Smooth muscle cell (in vitro differentiated cells): ENCODE measurements at regions not wholly inside any gene's neighbourhood (a gene's known extent, or its start where the extent isn't known, plus 50 kb on each side); places are given as distances from the start of the nearest gene placed in this dataset.

Source experiments
- DNase-seq: peaks from one replicate; lab custom pipeline; 2025; ENCODE audit not compliant: unreplicated experiment; lab: John Stamatoyannopoulos, UW
- H2AFZ ChIP-seq: fragments of 200-600 bp; sonication (generic); 2 replicates; pipeline ENCODE4 v1.6.0; 2016; ENCODE audit warnings: antibody characterized with exemption, low read depth, mild to moderate bottlenecking
- H3F3A ChIP-seq: fragments of 200-600 bp; sonication (generic); 2 replicates; pipeline ENCODE4 v1.6.0; 2017; ENCODE audit warnings: antibody characterized with exemption, low read depth
- H3K27ac ChIP-seq: fragments of 200-600 bp; sonication (generic); 2 replicates; pipeline ENCODE4 v1.5.1; 2016; ENCODE audit warnings: low read depth, mild to moderate bottlenecking
- H3K27me3 ChIP-seq: fragments of 200-600 bp; sonication (generic); 2 replicates; pipeline ENCODE4 v1.6.1; 2016; ENCODE audit warnings: low read depth, mild to moderate bottlenecking
- H3K36me3 ChIP-seq: fragments of 200-600 bp; sonication (generic); 2 replicates; pipeline ENCODE4 v1.5.1; 2016; ENCODE audit warnings: low read depth
- H3K4me1 ChIP-seq: fragments of 200-600 bp; sonication (generic); 2 replicates; pipeline ENCODE4 v1.5.1; 2016; ENCODE audit warnings: low read depth
- H3K4me2 ChIP-seq: fragments of 200-600 bp; sonication (generic); 2 replicates; pipeline ENCODE4 v1.6.0; 2016; ENCODE audit warnings: mild to moderate bottlenecking
- H3K4me3 ChIP-seq: fragments of 200-600 bp; sonication (generic); 2 replicates; pipeline ENCODE4 v1.5.1; 2016; ENCODE audit warnings: mild to moderate bottlenecking
- H3K79me2 ChIP-seq: fragments of 200-600 bp; sonication (generic); 2 replicates; pipeline ENCODE4 v1.6.0; 2016; ENCODE audit warnings: low read depth, mild to moderate bottlenecking
- H3K9ac ChIP-seq: fragments of 200-600 bp; sonication (generic); 2 replicates; pipeline ENCODE4 v1.6.0; 2016; ENCODE audit warnings: low read depth
- H3K9me3 ChIP-seq: fragments of 200-600 bp; sonication (generic); replicated peaks from 2 replicates; pipeline ENCODE4 v1.5.1; 2016; ENCODE audit warnings: low read depth
- H4K20me1 ChIP-seq: fragments of 200-600 bp; sonication (generic); 2 replicates; pipeline ENCODE4 v1.6.0; 2016; ENCODE audit warnings: low read depth
- WGBS: methylation state at CpG from one replicate; pipeline ENCODE4 v1.1.7; 2016; ENCODE audit warnings: low lambda C conversion rate; 5-methylcytosine and 5-hydroxymethylcytosine counted together
- TF ChIP-seq, protein P1 (sequence below): fragments of 200-600 bp; sonication (generic); IDR thresholded peaks from 2 replicates; pipeline ENCODE4 v1.5.1; 2017; ENCODE audit warnings: borderline replicate concordance, mild to moderate bottlenecking, antibody characterized with exemption; ENCODE audit not compliant: insufficient read depth, poor library complexity, severe bottlenecking

DNA sequence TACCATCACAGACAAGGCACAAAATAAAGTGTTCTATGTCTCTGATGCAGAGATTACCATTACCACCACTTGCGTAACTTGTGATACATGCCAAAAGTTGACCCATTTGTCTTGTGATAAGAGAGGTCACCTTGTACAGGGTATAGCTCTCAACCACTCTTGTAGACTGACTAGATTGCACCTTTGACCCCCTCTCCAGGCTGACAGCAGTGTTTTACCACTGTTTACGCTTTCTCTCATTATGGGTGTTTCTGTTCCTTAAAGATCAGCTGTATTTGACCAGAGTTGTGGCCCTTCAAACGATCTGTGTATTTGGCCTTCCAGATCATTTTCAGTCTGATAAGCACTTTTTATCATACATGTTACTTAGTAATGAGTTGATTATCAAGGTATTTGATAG, 215.7 kb upstream of the HNMT start:
- H3K4me2 ChIP-seq: no peak overlapping the region
- no peaks in the 10 kb centered on the region for H3F3A ChIP-seq

GRCh38 chr2:137764646-137765045, 199.6 kb upstream of the HNMT start:
- H3K9me3 ChIP-seq: no peaks in the 10 kb centered on the region
- no peaks in the 10 kb centered on the region for H3K36me3 ChIP-seq
- H3K4me2 ChIP-seq: peak overlapping the region; percentile 35
- H3K27me3 ChIP-seq: no peaks in the 10 kb centered on the region
- H3K27ac ChIP-seq: no peak overlapping the region
- H4K20me1 ChIP-seq: no peaks in the 10 kb centered on the region
- WGBS: 54% methylated on average over 5 of the region's 5 CpGs
- no peaks in the 10 kb centered on the region for H3F3A ChIP-seq
- H3K4me3 ChIP-seq: no peak overlapping the region
- H3K4me1 ChIP-seq: no peaks in the 10 kb centered on the region
- no peaks in the 10 kb centered on the region for H3K79me2 ChIP-seq
- peak overlapping the region; percentile 65 for H2AFZ ChIP-seq
- TF ChIP-seq, protein P1, sequence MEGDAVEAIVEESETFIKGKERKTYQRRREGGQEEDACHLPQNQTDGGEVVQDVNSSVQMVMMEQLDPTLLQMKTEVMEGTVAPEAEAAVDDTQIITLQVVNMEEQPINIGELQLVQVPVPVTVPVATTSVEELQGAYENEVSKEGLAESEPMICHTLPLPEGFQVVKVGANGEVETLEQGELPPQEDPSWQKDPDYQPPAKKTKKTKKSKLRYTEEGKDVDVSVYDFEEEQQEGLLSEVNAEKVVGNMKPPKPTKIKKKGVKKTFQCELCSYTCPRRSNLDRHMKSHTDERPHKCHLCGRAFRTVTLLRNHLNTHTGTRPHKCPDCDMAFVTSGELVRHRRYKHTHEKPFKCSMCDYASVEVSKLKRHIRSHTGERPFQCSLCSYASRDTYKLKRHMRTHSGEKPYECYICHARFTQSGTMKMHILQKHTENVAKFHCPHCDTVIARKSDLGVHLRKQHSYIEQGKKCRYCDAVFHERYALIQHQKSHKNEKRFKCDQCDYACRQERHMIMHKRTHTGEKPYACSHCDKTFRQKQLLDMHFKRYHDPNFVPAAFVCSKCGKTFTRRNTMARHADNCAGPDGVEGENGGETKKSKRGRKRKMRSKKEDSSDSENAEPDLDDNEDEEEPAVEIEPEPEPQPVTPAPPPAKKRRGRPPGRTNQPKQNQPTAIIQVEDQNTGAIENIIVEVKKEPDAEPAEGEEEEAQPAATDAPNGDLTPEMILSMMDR: no peak
- H3K9ac ChIP-seq: no peak overlapping the region
- no peak for DNase-seq

More for the DNA sequence above, 215.7 kb upstream of the HNMT start:
- Histone ChIP-seq H3K27me3 (no peaks in the 10 kb centered on the region), H2AFZ (no peak overlapping the region), H3K4me1 (no peaks in the 10 kb centered on the region), H3K4me3 (no peak overlapping the region), H4K20me1 (no peaks in the 10 kb centered on the region), H3K9me3 (no peaks in the 10 kb centered on the region), H3K36me3 (no peaks in the 10 kb centered on the region), H3K27ac (no peak overlapping the region), H3K9ac (no peak overlapping the region), H3K79me2 (no peaks in the 10 kb centered on the region)
- WGBS: 93% methylated on average over 3 of the region's 3 CpGs
- TF ChIP-seq, protein P1: no peak
- no peak for DNase-seq

DNA sequence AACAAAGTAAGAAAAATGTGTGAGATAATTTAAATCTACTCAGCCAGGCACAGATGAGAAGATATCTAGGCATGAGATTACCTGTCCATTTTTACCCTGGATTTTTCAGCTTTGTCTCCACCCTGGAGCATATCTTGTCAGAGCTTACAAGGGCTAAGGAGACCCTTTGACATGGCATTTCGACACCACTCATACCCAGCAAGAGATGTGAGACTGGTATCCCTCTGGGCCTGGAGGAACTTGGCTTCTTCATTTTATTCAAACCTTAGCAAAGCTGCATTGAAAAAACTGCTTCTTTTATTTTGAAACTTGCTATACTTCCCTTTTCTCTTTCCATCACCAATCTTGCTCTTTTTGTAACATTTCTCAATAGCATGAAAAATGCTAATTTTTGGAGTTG, 194.9 kb upstream of the HNMT start:
- H4K20me1 ChIP-seq: no peaks in the 10 kb centered on the region
- no peaks in the 10 kb centered on the region for H3K79me2 ChIP-seq
- DNase-seq: no peak
- H3K9me3 ChIP-seq: no peaks in the 10 kb centered on the region
- no peak overlapping the region for H3K27ac ChIP-seq
- no peak overlapping the region for H2AFZ ChIP-seq
- TF ChIP-seq, protein P1: no peak
- WGBS: 72% methylated on average over 1 of the region's 1 CpG
- H3K36me3 ChIP-seq: no peaks in the 10 kb centered on the region
- no peak overlapping the region for H3K4me3 ChIP-seq
- H3K4me2 ChIP-seq: no peak overlapping the region
- H3K9ac ChIP-seq: no peak overlapping the region
- H3F3A ChIP-seq: no peaks in the 10 kb centered on the region
- no peaks in the 10 kb centered on the region for H3K27me3 ChIP-seq
- peaks cover 6% of the 10 kb centered on the region for H3K4me1 ChIP-seq

DNA sequence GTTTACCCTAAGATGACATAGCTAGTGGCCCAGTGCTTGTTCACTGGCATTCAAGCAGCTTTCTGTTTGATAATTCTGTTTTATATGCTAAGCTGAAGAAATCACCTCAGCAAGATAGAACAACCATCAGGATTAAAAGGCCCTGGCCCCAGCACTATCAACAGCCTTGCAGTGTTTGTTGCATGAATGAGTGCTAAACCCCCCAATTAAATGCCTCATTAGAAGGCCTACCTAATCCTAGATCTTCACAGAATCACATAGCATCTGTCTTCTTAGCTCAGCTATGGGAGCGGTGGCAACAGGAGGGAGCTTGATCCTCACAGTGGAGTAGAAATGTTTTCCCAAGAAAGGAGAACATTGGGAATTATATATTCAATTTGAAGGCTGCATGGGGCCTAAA, 194.1 kb upstream of the HNMT start:
- Histone ChIP-seq H3K27me3 (no peaks in the 10 kb centered on the region), H3K27ac (no peak overlapping the region), H2AFZ (no peak overlapping the region), H4K20me1 (no peaks in the 10 kb centered on the region), H3F3A (no peaks in the 10 kb centered on the region), H3K4me3 (no peak overlapping the region), H3K4me2 (no peak overlapping the region), H3K79me2 (no peaks in the 10 kb centered on the region), H3K36me3 (no peaks in the 10 kb centered on the region), H3K9me3 (no peaks in the 10 kb centered on the region), H3K9ac (no peak overlapping the region), H3K4me1 (peaks cover 6% of the 10 kb centered on the region)
- 71% methylated on average over 1 of the region's 1 CpG for WGBS
- DNase-seq: no peak
- TF ChIP-seq, protein P1: no peak
